Testis (tissue), 2 donors: ENCODE measurements at regions not wholly inside any gene's neighbourhood (a gene's known extent, or its start where the extent isn't known, plus 50 kb on each side); places are given as distances from the start of the nearest gene placed in this dataset.
"Not testable (repeated sequence)": the region's sequence is repeated elsewhere in the genome, so short reads cannot be mapped to it uniquely, and the experiment has no call there.

Source experiments
- CTCF ChIP-seq, 3 experiments: fragments of 450-650 bp in 2 of 3; fragments of 200-600 bp in 1 of 3; sonication (generic) in 1 of 3; IDR thresholded peaks; one replicate each; pipeline ENCODE4 v1.5.1; 2016 to 2019; ENCODE audit warnings: antibody characterized with exemption in 3 of 3, mild to moderate bottlenecking in 2 of 3, moderate library complexity in 1 of 3
- POLR2A ChIP-seq: fragments of 450-650 bp; IDR thresholded peaks from one replicate; pipeline ENCODE4 v1.6.1; 2017; ENCODE audit warnings: antibody characterized with exemption, mild to moderate bottlenecking, moderate library complexity

GRCh38 chr7:69248382-69248828, 349.9 kb upstream of the AUTS2 start:
- not testable (repeated sequence) for TF ChIP-seq CTCF (IDR thresholded peaks at IDR 0.05); POLR2A
